Brain microvascular endothelial cell (primary cell): ENCODE measurements at regions not wholly inside any gene's neighbourhood (a gene's known extent, or its start where the extent isn't known, plus 50 kb on each side); places are given as distances from the start of the nearest gene placed in this dataset.

ENCODE experiments used
- DNase-seq: peaks from one replicate; pipeline ENCODE4 v3.0.0-alpha.2; 2020
- H3K27ac ChIP-seq: fragments of 250-450 bp; sonication (Bioruptor Pico); 2 replicates; pipeline ENCODE4 v1.5.1; 2020; ENCODE audit warnings: mild to moderate bottlenecking, moderate library complexity
- H3K27me3 ChIP-seq: fragments of 250-450 bp; sonication (Bioruptor Pico); replicated peaks from 2 replicates; pipeline ENCODE4 v1.5.1; 2020; ENCODE audit warnings: mild to moderate bottlenecking
- H3K36me3 ChIP-seq: fragments of 250-450 bp; sonication (Bioruptor Pico); replicated peaks from 2 replicates; pipeline ENCODE4 v1.5.1; 2020; ENCODE audit warnings: mild to moderate bottlenecking
- H3K4me3 ChIP-seq: 2 replicates; pipeline ENCODE4 v1.5.1; 2011; ENCODE audit warnings: low read depth, mild to moderate bottlenecking, control low read depth, low read length, moderate library complexity
- CTCF ChIP-seq: IDR thresholded peaks from 2 replicates; pipeline ENCODE4 v1.5.1; 2011; ENCODE audit warnings: low read depth, mild to moderate bottlenecking, moderate library complexity, low read length, control low read depth, inconsistent platforms; ENCODE audit errors: missing control alignments
- in situ Hi-C: cut with HindIII; loops from 2 replicates; pipeline ENCODE4 v1.10.0; 2017; ENCODE audit warnings: low sequenced_read_pairs, low pct_ligation_motif_present

GRCh38 chr7:155363852-155364600, 66.3 kb downstream of the INSIG1 start:
- Histone ChIP-seq H3K36me3 (no peaks in the 10 kb centered on the region), H3K4me3 (no peak overlapping the region), H3K27me3 (peaks cover 40% of the 10 kb centered on the region), H3K27ac (no peak overlapping the region)
- DNase-seq, result no peak
- in situ Hi-C loops, result no loop called here
- TF ChIP-seq CTCF, result no peak

- Histone ChIP-seq H3K36me3 (no peaks in the 10 kb centered on the region), H3K27me3 (peaks cover 43% of the 10 kb centered on the region), H3K4me3 (no peak overlapping the region), H3K27ac (no peak overlapping the region)
- in situ Hi-C loops, result no loop called here
- no peak for TF ChIP-seq CTCF
- DNase-seq, result no peak
Measured at GRCh38 chr7:155365146-155365874, 67.6 kb downstream of the INSIG1 start.

GRCh38 chr7:155368894-155369600, 71.4 kb downstream of the INSIG1 start:
- no peak overlapping the region for H3K4me3 ChIP-seq
- in situ Hi-C loops, result no loop called here
- no peak for DNase-seq
- no peak overlapping the region for H3K27ac ChIP-seq
- H3K36me3 ChIP-seq, result no peaks in the 10 kb centered on the region
- TF ChIP-seq CTCF, result no peak
- peaks cover 57% of the 10 kb centered on the region for H3K27me3 ChIP-seq

- H3K4me3 ChIP-seq, result no peak overlapping the region
- in situ Hi-C loops, result no loop called here
- H3K27me3 ChIP-seq, result peaks cover 62% of the 10 kb centered on the region
Measured at GRCh38 chr7:155369766-155370165, 72.1 kb downstream of the INSIG1 start.

GRCh38 chr7:155371331-155371883, 73.7 kb downstream of the INSIG1 start:
- TF ChIP-seq CTCF, result no peak
- no peak for DNase-seq
- in situ Hi-C loops, result no loop called here
- Histone ChIP-seq H3K27me3 (peaks cover 71% of the 10 kb centered on the region), H3K36me3 (no peaks in the 10 kb centered on the region), H3K4me3 (no peak overlapping the region), H3K27ac (no peak overlapping the region)

More at GRCh38 chr7:155369766-155370165, 72.1 kb downstream of the INSIG1 start:
- H3K36me3 ChIP-seq, result no peaks in the 10 kb centered on the region
- TF ChIP-seq CTCF, result no peak
- DNase-seq, result no peak
- no peak overlapping the region for H3K27ac ChIP-seq
